Small intestine (tissue), 7 donors: ENCODE measurements at regions not wholly inside any gene's neighbourhood (a gene's known extent, or its start where the extent isn't known, plus 50 kb on each side); places are given as distances from the start of the nearest gene placed in this dataset.

ENCODE experiments used
- DNase-seq, 2 donors: peaks; one replicate each; pipeline versions ENCODE4 v3.0.0 to v3.0.0-alpha.2; 2013
- FAIRE-seq: peaks from 2 replicates; lab custom pipeline; 2012; peaks lifted over from hg19 to GRCh38; lab: Jason Lieb, UNC
- H3K27ac ChIP-seq, 3 donors: one replicate each; pipeline ENCODE4 v1.5.1; 2013; ENCODE audit warnings: low read length in 2 of 3, mild to moderate bottlenecking in 2 of 3, control low read depth in 1 of 3, inconsistent platforms in 1 of 3, low read depth in 1 of 3, moderate library complexity in 1 of 3
- H3K27me3 ChIP-seq, 3 donors: one replicate each; pipeline ENCODE4 v1.6.1; 2013; ENCODE audit warnings: low read length in 3 of 3, inconsistent platforms in 1 of 3; ENCODE audit not compliant: control insufficient read depth in 3 of 3, insufficient read depth in 3 of 3
- H3K36me3 ChIP-seq, 3 donors: one replicate each; pipeline ENCODE4 v1.6.1; 2013; ENCODE audit warnings: low read length in 3 of 3, inconsistent platforms in 1 of 3, low read depth in 1 of 3, mild to moderate bottlenecking in 1 of 3, moderate library complexity in 1 of 3; ENCODE audit not compliant: control insufficient read depth in 3 of 3, insufficient read depth in 2 of 3
- H3K4me1 ChIP-seq, 3 donors: one replicate each; pipeline ENCODE4 v1.6.1; 2013; ENCODE audit warnings: low read length in 2 of 3, inconsistent platforms in 1 of 3, low read depth in 1 of 3, mild to moderate bottlenecking in 1 of 3, moderate library complexity in 1 of 3; ENCODE audit not compliant: control insufficient read depth in 3 of 3, insufficient read depth in 2 of 3
- H3K4me3 ChIP-seq, 3 donors: one replicate each; pipeline ENCODE4 v1.5.1; 2013; ENCODE audit warnings: low read length in 3 of 3, control low read depth in 1 of 3, inconsistent platforms in 1 of 3, low read depth in 1 of 3, mild to moderate bottlenecking in 1 of 3, moderate library complexity in 1 of 3
- H3K9me3 ChIP-seq, 2 donors: one replicate each; pipeline ENCODE4 v1.6.1; 2013; ENCODE audit warnings: low read depth in 1 of 2, low read length in 1 of 2; ENCODE audit not compliant: control insufficient read depth in 2 of 2, insufficient read depth in 1 of 2
- WGBS, 3 donors: extraction: QIAGEN DNeasy Blood & Tissue Kit; methylation state at CpG; one replicate each; pipeline ENCODE4 v1.1.7; 2013; 5-methylcytosine and 5-hydroxymethylcytosine counted together
- donor health status: healthy with polysubstance abuse.
- donor health status: control.
- donor health status: control.
- donor health status: Bipolar disorder and iron deficiency.
- donor health status: healthy.

DNA sequence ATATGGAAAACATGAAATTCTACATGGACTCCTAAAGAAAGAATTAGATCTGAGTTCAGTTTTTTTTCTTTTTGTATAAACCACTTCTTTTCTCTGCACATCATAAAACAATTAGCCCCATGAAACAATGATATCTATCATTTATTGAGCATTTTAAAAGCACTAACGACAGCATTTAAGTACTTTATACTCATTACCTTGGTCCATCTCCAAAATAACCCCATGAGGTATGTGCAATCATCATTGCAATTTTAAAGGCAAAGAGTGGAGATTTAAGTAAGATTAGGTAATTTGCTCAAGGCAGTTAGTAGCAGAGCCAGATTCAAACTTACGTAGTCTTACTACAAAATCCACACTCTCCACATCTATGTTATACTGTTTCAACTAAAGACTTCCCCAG lies 177.7 kb upstream of the RAG2 start:
- WGBS, 3 donors: 42 to 73% (median 51%) methylated on average over 2 of the region's 2 CpGs
- DNase-seq: no peak
- no peaks in the 10 kb centered on the region for H3K36me3 ChIP-seq
- H3K27ac ChIP-seq: no peak overlapping the region
- H3K9me3 ChIP-seq: no peaks in the 10 kb centered on the region
- no peaks in the 10 kb centered on the region for H3K27me3 ChIP-seq
- no peaks in the 10 kb centered on the region for H3K4me1 ChIP-seq
- H3K4me3 ChIP-seq: no peak overlapping the region
- FAIRE-seq: no peak

DNA sequence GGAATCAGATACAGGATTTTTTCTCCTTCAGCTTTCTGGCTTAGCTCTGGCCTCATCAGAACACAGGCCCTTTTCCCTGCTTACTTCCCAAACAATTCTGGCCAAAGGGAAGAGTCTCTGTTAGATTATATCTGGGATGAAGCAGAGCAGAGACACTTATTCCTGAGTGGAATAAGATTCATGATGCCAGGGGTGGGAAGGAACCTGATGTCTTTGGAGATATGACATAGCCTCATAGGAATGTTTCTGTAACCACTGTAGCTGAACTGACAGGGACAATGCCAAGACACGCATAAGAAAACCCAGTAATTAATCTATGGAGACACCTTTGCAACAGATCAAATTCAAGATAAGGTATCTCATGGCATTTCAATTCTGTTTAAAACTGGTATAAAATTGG lies 177.1 kb upstream of the RAG2 start:
- no peaks in the 10 kb centered on the region for H3K27me3 ChIP-seq
- no peaks in the 10 kb centered on the region for H3K9me3 ChIP-seq
- no peak overlapping the region for H3K27ac ChIP-seq
- H3K4me3 ChIP-seq: no peak overlapping the region
- DNase-seq: no peak
- FAIRE-seq: no peak
- no peaks in the 10 kb centered on the region for H3K36me3 ChIP-seq
- WGBS, 3 donors: 38 to 66% (median 64%) methylated on average over 1 of the region's 1 CpG
- no peaks in the 10 kb centered on the region for H3K4me1 ChIP-seq

DNA sequence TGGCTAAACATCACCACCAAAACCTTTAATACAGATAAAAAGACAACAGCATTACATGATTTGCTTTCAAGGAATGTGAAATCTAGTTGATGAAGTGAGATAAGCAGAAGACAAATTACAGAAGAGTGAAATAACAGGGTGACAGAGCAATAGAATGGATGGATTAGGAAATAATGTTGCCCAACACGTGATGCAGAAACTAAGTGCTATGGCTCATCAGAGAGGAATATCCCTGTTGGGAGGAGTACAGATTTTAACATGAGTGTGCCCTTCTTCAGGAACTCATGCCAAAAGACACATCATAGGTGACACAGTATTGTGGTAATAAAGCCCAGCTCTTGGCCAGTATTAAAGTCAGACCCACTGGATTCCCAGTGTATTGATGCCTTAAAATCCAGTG lies 176.6 kb upstream of the RAG2 start:
- Histone ChIP-seq H3K27ac (no peak overlapping the region), H3K4me1 (no peaks in the 10 kb centered on the region), H3K36me3 (no peaks in the 10 kb centered on the region), H3K4me3 (no peak overlapping the region), H3K9me3 (no peaks in the 10 kb centered on the region), H3K27me3 (no peaks in the 10 kb centered on the region)
- DNase-seq (no peak), FAIRE-seq (no peak)
- 52 to 68% (median 67%) methylated on average over 1 of the region's 1 CpG for WGBS, 3 donors

DNA sequence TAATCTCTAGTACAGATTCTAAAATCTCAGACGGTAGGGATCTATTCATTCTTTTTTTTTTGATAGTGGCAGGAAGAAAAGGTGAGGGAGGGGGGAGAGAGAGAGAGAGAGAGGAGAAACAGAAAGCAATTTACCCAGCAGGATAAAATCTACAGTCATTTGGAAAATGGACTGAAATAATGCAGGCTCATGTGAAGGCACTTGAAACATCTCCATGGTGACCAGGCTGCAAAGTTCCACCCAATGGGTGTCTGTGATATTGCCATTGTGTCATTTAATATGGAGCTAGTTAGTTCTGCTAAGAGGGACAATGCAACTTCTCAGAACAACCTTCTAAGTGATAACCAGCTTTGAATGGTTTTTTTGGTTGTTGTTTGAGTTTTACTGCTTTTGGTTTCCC lies 165.2 kb upstream of the RAG2 start:
- Histone ChIP-seq H3K4me1 (no peaks in the 10 kb centered on the region), H3K4me3 (no peak overlapping the region), H3K27me3 (no peaks in the 10 kb centered on the region), H3K36me3 (no peaks in the 10 kb centered on the region), H3K27ac (no peak overlapping the region), H3K9me3 (no peaks in the 10 kb centered on the region)
- 6 to 33% (median 8%) methylated on average over 1 of the region's 1 CpG for WGBS, 3 donors
- no peak for DNase-seq
- no peak for FAIRE-seq

DNA sequence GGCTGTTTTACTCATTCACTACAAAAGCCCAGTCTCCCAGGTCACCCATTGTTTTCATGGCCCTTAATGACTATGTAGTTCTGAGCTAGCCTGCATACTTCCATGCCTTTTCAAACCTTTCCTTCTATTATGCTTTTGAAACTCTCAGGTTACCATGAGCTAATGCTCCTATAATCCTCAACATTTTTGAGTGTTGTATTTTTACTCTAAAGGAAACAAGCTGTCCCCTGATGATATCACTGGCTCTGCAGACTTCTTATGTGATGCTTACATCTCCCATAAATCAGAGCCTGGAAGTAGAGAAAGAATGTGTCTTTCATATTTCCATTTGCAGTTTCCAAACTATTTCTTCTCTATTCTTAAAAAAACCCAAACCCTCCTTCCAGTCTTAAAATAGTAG lies 159.0 kb upstream of the RAG2 start:
- no peak for FAIRE-seq
- Histone ChIP-seq H3K9me3 (no peaks in the 10 kb centered on the region), H3K4me3 (no peak overlapping the region), H3K27ac (no peak overlapping the region), H3K36me3 (no peaks in the 10 kb centered on the region), H3K4me1 (no peaks in the 10 kb centered on the region), H3K27me3 (no peaks in the 10 kb centered on the region)
- no peak for DNase-seq

DNA sequence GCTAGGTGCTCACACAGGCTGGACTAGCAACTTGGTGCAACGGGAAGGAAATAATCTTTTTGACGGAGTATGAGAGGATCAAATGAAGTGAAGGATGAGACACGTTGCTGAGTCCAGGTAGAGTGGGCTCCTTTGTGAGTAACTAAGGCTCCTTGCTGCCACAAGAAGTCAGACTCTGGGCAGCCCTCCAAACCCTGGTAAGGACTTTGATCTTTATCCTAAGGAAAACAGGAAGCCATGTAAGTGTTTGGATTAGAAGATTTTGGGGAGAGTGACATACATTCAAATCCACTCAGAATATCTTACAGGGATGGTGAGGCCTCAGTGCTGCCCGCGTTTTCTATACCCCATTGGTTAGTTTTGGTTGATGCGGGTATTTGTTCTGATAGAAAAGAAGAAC lies 155.9 kb upstream of the RAG2 start:
- DNase-seq (no peak), FAIRE-seq (no peak)
- no peak overlapping the region for H3K27ac ChIP-seq

DNA sequence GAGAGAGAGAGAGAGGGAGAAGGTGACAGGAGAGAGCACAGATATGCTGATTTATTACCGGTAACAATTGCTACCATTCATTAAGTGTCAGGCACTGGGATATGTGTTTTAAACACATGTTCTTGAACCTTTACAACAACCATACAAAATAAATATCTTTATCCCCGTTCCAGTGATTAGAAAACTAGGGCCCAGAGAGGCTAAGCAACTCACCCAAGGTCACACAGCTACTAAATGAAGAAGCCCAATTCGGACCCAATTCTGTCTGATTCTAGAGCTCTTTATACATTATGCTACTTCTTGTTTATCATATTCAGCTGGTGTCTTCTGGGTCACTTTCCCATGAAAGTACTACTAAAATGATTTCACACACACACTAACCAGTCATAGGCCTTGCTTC lies 154.0 kb upstream of the RAG2 start:
- peaks cover 0 to 4% (median 0%) of the 10 kb centered on the region in 3 donors for H3K27me3 ChIP-seq
- FAIRE-seq (no peak), DNase-seq (no peak)
- WGBS, 3 donors: 22 to 53% (median 33%) methylated on average over 3 of the region's 3 CpGs
- no peaks in the 10 kb centered on the region for H3K36me3 ChIP-seq
- no peak overlapping the region for H3K27ac ChIP-seq
- peaks cover 0 to 5% (median 2%) of the 10 kb centered on the region in 3 donors for H3K4me1 ChIP-seq
- H3K9me3 ChIP-seq: no peaks in the 10 kb centered on the region
- H3K4me3 ChIP-seq: no peak overlapping the region

More for the DNA sequence above, 155.9 kb upstream of the RAG2 start:
- Histone ChIP-seq H3K4me3 (no peak overlapping the region), H3K4me1 (peaks cover 0 to 5% (median 2%) of the 10 kb centered on the region in 3 donors), H3K9me3 (no peaks in the 10 kb centered on the region), H3K27me3 (no peaks in the 10 kb centered on the region), H3K36me3 (no peaks in the 10 kb centered on the region)
- WGBS, 3 donors: 57 to 80% (median 64%) methylated on average over 6 of the region's 6 CpGs

DNA sequence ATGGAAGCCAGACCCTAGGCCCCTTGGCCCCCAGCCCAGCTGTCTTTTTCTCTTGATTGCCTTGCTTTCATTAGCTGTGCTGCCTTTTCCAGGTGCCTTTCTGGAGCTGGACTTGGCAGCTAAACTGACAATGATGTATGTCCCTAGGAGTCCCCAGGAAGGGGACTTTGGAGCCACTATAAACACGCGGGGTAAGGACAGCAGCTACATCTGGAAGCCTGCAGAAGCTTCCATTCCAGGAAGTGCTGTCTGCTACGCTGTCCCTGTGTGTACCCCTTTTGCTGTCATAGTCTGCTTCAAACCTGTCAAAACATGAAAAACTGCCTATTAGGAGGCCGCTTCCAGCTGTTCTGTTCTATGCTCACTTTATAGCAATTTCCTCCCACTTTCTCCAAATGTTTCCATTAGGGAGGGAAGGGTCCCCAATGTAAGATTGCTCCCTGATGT lies 153.3 kb upstream of the RAG2 start:
- FAIRE-seq: no peak
- DNase-seq: peak; percentile 21 to 44
- Histone ChIP-seq H3K4me1 (peaks cover 0 to 5% (median 2%) of the 10 kb centered on the region in 3 donors), H3K27me3 (peaks cover 0 to 4% (median 0%) of the 10 kb centered on the region in 3 donors), H3K4me3 (no peak overlapping the region), H3K9me3 (no peaks in the 10 kb centered on the region), H3K36me3 (no peaks in the 10 kb centered on the region), H3K27ac (no peak overlapping the region)
- 11 to 29% (median 25%) methylated on average over 4 of the region's 4 CpGs for WGBS, 3 donors

DNA sequence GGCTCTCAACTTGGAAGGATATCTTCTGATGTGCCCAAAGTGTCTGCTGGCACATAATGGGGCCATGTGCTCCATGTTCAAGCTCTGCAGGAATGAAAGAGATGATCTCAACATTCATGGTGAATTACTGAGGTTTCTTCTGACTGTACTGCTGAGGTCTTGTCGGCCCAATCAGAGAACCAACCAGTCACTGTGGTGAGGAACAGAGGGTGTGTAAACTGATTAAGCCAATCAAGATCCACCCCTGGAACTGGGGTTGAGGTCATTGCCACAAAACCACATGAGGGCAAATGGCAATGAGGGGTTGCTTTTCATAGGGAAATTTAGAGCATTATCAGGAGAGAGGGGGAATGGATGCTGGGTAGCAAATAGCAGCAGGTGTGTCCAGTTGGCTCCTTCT lies 152.3 kb upstream of the RAG2 start:
- FAIRE-seq (no peak), DNase-seq (no peak)
- Histone ChIP-seq H3K9me3 (no peaks in the 10 kb centered on the region), H3K27ac (no peak overlapping the region), H3K27me3 (peaks cover 0 to 4% (median 0%) of the 10 kb centered on the region in 3 donors), H3K4me1 (peaks cover 0 to 5% (median 2%) of the 10 kb centered on the region in 3 donors), H3K4me3 (no peak overlapping the region), H3K36me3 (no peaks in the 10 kb centered on the region)
- 62 to 64% (median 63%) methylated on average over 1 of the region's 1 CpG for WGBS, 3 donors
